Mesendoderm (in vitro differentiated cells): ENCODE measurements at regions not wholly inside any gene's neighbourhood (a gene's known extent, or its start where the extent isn't known, plus 50 kb on each side); places are given as distances from the start of the nearest gene placed in this dataset.

ENCODE experiments used
- DNase-seq: peaks from one replicate; pipeline ENCODE4 v3.0.0; 2013
- H2AK5ac ChIP-seq: 2 replicates; pipeline ENCODE4 v1.6.1; 2013; ENCODE audit warnings: low read length, inconsistent platforms
- H2BK120ac ChIP-seq: 2 replicates; pipeline ENCODE4 v1.6.1; 2013; ENCODE audit warnings: low read depth, mild to moderate bottlenecking, low read length, moderate library complexity, mixed read lengths
- H2BK15ac ChIP-seq: replicated peaks from 2 replicates; pipeline ENCODE4 v1.6.1; 2013; ENCODE audit warnings: low read depth, mild to moderate bottlenecking, moderate library complexity
- H2BK5ac ChIP-seq: 2 replicates; pipeline ENCODE4 v1.6.1; 2013; ENCODE audit warnings: low read length, inconsistent platforms
- H3K18ac ChIP-seq: 2 replicates; pipeline ENCODE4 v1.6.1; 2013; ENCODE audit warnings: mild to moderate bottlenecking, low read length, mixed read lengths
- H3K23ac ChIP-seq: one replicate; pipeline ENCODE4 v1.6.1; 2013; ENCODE audit warnings: low read length
- H3K27ac ChIP-seq: 2 replicates; pipeline ENCODE4 v1.5.1; 2013; ENCODE audit warnings: low read depth, mild to moderate bottlenecking, inconsistent platforms, low read length, moderate library complexity
- H3K27me3 ChIP-seq: 2 replicates; pipeline ENCODE4 v1.6.1; 2013; ENCODE audit warnings: low read length, control low read depth, mild to moderate bottlenecking, inconsistent platforms; ENCODE audit not compliant: insufficient read depth, poor library complexity
- H3K36me3 ChIP-seq: 2 replicates; pipeline ENCODE4 v1.6.1; 2013; ENCODE audit warnings: low read length, inconsistent platforms; ENCODE audit not compliant: control insufficient read depth, insufficient read depth
- H3K4ac ChIP-seq: one replicate; pipeline ENCODE4 v1.6.1; 2013; ENCODE audit warnings: low read depth, mild to moderate bottlenecking, low read length, moderate library complexity
- H3K4me1 ChIP-seq: 2 replicates; pipeline ENCODE4 v1.6.1; 2013; ENCODE audit warnings: low read depth, low read length, inconsistent platforms; ENCODE audit not compliant: control insufficient read depth
- H3K4me2 ChIP-seq: 2 replicates; pipeline ENCODE4 v1.6.1; 2013; ENCODE audit warnings: low read length
- H3K4me3 ChIP-seq: 2 replicates; pipeline ENCODE4 v1.5.1; 2013; ENCODE audit warnings: mild to moderate bottlenecking, low read length
- H3K56ac ChIP-seq: one replicate; pipeline ENCODE4 v1.6.1; 2013; ENCODE audit warnings: low read length
- H3K79me1 ChIP-seq: 2 replicates; pipeline ENCODE4 v1.6.1; 2013; ENCODE audit warnings: low read length, inconsistent platforms
- H3K79me2 ChIP-seq: 2 replicates; pipeline ENCODE4 v1.6.1; 2013; ENCODE audit warnings: mild to moderate bottlenecking, low read length; ENCODE audit not compliant: control insufficient read depth, insufficient read depth
- H3K9ac ChIP-seq: 2 replicates; pipeline ENCODE4 v1.6.1; 2013; ENCODE audit warnings: low read length, inconsistent platforms
- H4K5ac ChIP-seq: one replicate; pipeline ENCODE4 v1.6.1; 2013; ENCODE audit warnings: low read length
- H4K8ac ChIP-seq: one replicate; pipeline ENCODE4 v1.6.1; 2013; ENCODE audit warnings: low read depth, mild to moderate bottlenecking, control low read depth, low read length, moderate library complexity
- WGBS: extraction: QIAGEN DNeasy Blood & Tissue Kit; methylation state at CpG from one replicate; pipeline ENCODE4 v1.1.7; 2013; ENCODE audit warnings: low lambda C conversion rate, missing lambda C conversion rate; ENCODE audit not compliant: insufficient coverage; ENCODE audit errors: extremely low coverage; 5-methylcytosine and 5-hydroxymethylcytosine counted together

GRCh38 chr7:17472939-17473338, 174.5 kb downstream of the AHR start:
- no peak for DNase-seq
- H3K27me3 ChIP-seq, result no peaks in the 10 kb centered on the region
- no CpG with 5 or more reads among the region's 2 CpGs for WGBS
- no peak overlapping the region for H3K27ac ChIP-seq
- H2AK5ac ChIP-seq, result no peak overlapping the region
- H3K4me3 ChIP-seq, result no peak overlapping the region
- no peak overlapping the region for H3K9ac ChIP-seq
- no peak overlapping the region for H3K56ac ChIP-seq
- no peaks in the 10 kb centered on the region for H3K79me2 ChIP-seq
- H4K8ac ChIP-seq, result no peak overlapping the region
- H2BK15ac ChIP-seq, result no peak overlapping the region
- H3K4ac ChIP-seq, result no peak overlapping the region
- no peak overlapping the region for H2BK120ac ChIP-seq
- H3K23ac ChIP-seq, result no peak overlapping the region
- H3K18ac ChIP-seq, result no peak overlapping the region
- no peaks in the 10 kb centered on the region for H3K36me3 ChIP-seq
- no peak overlapping the region for H2BK5ac ChIP-seq
- no peaks in the 10 kb centered on the region for H3K4me1 ChIP-seq
- H3K79me1 ChIP-seq, result no peaks in the 10 kb centered on the region
- H4K5ac ChIP-seq, result no peak overlapping the region
- H3K4me2 ChIP-seq, result no peak overlapping the region

DNA sequence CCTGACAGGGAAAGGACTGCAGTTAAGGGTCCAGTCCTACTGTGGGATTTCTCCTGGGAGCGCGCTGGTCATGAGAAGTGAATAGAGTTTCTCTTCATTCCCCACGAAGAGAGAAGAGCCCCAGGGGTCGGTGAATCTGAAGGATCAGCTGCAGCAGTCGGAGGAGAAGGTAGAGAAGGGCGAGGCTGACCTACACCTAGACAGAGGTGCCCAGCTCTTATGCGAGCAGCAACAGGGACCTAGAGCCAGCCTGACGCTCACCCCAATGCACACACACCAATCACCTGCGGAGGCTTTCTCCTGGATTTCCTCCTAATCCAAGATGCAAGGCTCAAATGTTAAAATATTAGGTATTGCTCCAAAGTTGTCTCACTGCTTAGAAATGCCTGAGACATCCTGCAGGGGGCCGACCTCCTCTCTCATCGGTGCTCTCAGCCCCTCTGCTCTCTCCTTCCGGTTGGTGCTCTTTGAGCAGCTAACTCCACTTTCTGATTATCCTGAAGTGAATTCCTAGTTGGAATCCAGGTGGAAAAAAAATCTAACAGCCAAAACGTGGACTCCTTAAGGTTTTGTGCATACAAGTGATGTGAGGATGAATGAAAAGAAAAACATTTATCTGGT, 176.4 kb downstream of the AHR start:
- H3K4me3 ChIP-seq, result no peak overlapping the region
- H3K27me3 ChIP-seq, result no peaks in the 10 kb centered on the region
- no peak overlapping the region for H3K4ac ChIP-seq
- H2BK5ac ChIP-seq, result no peak overlapping the region
- no peak overlapping the region for H4K5ac ChIP-seq
- no peak overlapping the region for H3K27ac ChIP-seq
- no peak overlapping the region for H3K56ac ChIP-seq
- no peak overlapping the region for H2BK120ac ChIP-seq
- H2BK15ac ChIP-seq, result no peak overlapping the region
- no peak overlapping the region for H4K8ac ChIP-seq
- H3K4me1 ChIP-seq, result no peaks in the 10 kb centered on the region
- DNase-seq, result peak; percentile 52
- H3K79me2 ChIP-seq, result no peaks in the 10 kb centered on the region
- no peak overlapping the region for H3K9ac ChIP-seq
- WGBS, result no CpG with 5 or more reads among the region's 13 CpGs
- no peaks in the 10 kb centered on the region for H3K79me1 ChIP-seq
- no peak overlapping the region for H3K4me2 ChIP-seq
- H3K23ac ChIP-seq, result no peak overlapping the region
- H3K18ac ChIP-seq, result no peak overlapping the region
- H3K36me3 ChIP-seq, result no peaks in the 10 kb centered on the region
- H2AK5ac ChIP-seq, result no peak overlapping the region

- WGBS, result 100% methylated on average over 2 of the region's 2 CpGs
- H3K4ac ChIP-seq, result no peak overlapping the region
- no peak overlapping the region for H4K8ac ChIP-seq
- H4K5ac ChIP-seq, result no peak overlapping the region
- no peak overlapping the region for H3K18ac ChIP-seq
- H2BK5ac ChIP-seq, result no peak overlapping the region
- no peak overlapping the region for H3K4me3 ChIP-seq
- no peak overlapping the region for H2AK5ac ChIP-seq
- H3K36me3 ChIP-seq, result no peaks in the 10 kb centered on the region
- H2BK120ac ChIP-seq, result no peak overlapping the region
- H3K79me2 ChIP-seq, result no peaks in the 10 kb centered on the region
- H3K56ac ChIP-seq, result no peak overlapping the region
- no peak overlapping the region for H3K23ac ChIP-seq
- H3K4me2 ChIP-seq, result no peak overlapping the region
- no peak overlapping the region for H3K27ac ChIP-seq
- H3K27me3 ChIP-seq, result no peaks in the 10 kb centered on the region
- H3K4me1 ChIP-seq, result no peaks in the 10 kb centered on the region
- H3K79me1 ChIP-seq, result no peaks in the 10 kb centered on the region
- H3K9ac ChIP-seq, result no peak overlapping the region
- DNase-seq, result no peak
- H2BK15ac ChIP-seq, result no peak overlapping the region
Observed at GRCh38 chr7:17477182-17477581, 178.7 kb downstream of the AHR start.

- no peak overlapping the region for H3K4me3 ChIP-seq
- H4K8ac ChIP-seq, result no peak overlapping the region
- H3K79me2 ChIP-seq, result no peaks in the 10 kb centered on the region
- H3K27ac ChIP-seq, result no peak overlapping the region
- no peak overlapping the region for H3K23ac ChIP-seq
- no peak overlapping the region for H3K4me2 ChIP-seq
- WGBS, result no CpG with 5 or more reads among the region's 2 CpGs
- H2BK120ac ChIP-seq, result no peak overlapping the region
- no peak overlapping the region for H2AK5ac ChIP-seq
- H3K4me1 ChIP-seq, result no peaks in the 10 kb centered on the region
- H3K4ac ChIP-seq, result no peak overlapping the region
- no peaks in the 10 kb centered on the region for H3K27me3 ChIP-seq
- no peak overlapping the region for H2BK5ac ChIP-seq
- no peak overlapping the region for H4K5ac ChIP-seq
- H3K79me1 ChIP-seq, result no peaks in the 10 kb centered on the region
- H3K36me3 ChIP-seq, result no peaks in the 10 kb centered on the region
- no peak overlapping the region for H3K18ac ChIP-seq
- no peak overlapping the region for H3K56ac ChIP-seq
- H3K9ac ChIP-seq, result no peak overlapping the region
- no peak for DNase-seq
- no peak overlapping the region for H2BK15ac ChIP-seq
Observed at GRCh38 chr7:17481118-17481517, 182.7 kb downstream of the AHR start.

DNA sequence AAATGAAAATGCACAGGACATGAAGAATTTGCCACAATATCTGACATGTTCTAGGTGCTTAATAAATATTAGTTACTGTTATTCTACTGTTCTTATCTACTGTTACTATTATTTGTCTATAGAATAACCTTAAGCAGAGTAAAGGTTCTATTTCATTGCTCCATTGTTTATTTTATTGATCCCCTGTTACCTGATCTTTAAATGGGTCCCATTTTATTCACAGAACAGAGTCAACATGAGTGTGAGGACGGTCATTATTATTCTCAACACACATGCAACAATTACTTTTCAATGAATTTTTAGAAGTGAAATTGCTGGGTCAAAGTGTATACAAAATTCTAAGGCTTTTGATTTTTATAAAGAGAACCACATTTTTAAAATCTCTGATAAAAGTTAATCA, 186.9 kb downstream of the AHR start:
- H2AK5ac ChIP-seq, result no peak overlapping the region
- H4K5ac ChIP-seq, result no peak overlapping the region
- no CpG with 5 or more reads among the region's 1 CpG for WGBS
- no peak overlapping the region for H2BK120ac ChIP-seq
- no peak overlapping the region for H3K9ac ChIP-seq
- no peak overlapping the region for H2BK5ac ChIP-seq
- no peaks in the 10 kb centered on the region for H3K4me1 ChIP-seq
- H4K8ac ChIP-seq, result no peak overlapping the region
- no peak overlapping the region for H3K56ac ChIP-seq
- H3K23ac ChIP-seq, result no peak overlapping the region
- no peak for DNase-seq
- H3K79me1 ChIP-seq, result no peaks in the 10 kb centered on the region
- no peak overlapping the region for H2BK15ac ChIP-seq
- H3K4me3 ChIP-seq, result no peak overlapping the region
- no peak overlapping the region for H3K4ac ChIP-seq
- no peak overlapping the region for H3K4me2 ChIP-seq
- no peak overlapping the region for H3K27ac ChIP-seq
- H3K36me3 ChIP-seq, result no peaks in the 10 kb centered on the region
- no peaks in the 10 kb centered on the region for H3K27me3 ChIP-seq
- H3K18ac ChIP-seq, result no peak overlapping the region
- no peaks in the 10 kb centered on the region for H3K79me2 ChIP-seq

DNA sequence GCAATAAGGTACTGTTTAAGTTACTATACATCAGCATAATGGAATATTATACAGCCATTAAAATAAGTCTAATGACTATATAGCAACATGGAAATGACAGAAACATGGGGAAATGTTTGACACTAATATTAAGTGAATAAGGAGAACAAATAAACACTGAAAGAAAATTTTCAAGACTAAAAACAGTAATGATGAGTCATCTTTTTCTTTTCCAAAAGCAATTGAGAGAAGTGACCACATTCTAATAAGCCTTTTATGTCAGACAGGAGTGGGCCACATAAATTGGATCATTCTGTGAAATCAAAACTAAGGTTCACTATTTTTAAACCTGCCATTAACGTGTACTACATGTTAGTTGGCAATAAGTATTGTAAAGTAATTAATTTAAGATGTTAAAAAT, 187.5 kb downstream of the AHR start:
- Histone ChIP-seq H3K4me1 (no peaks in the 10 kb centered on the region), H4K5ac (no peak overlapping the region), H3K27me3 (no peaks in the 10 kb centered on the region), H2BK5ac (no peak overlapping the region), H3K9ac (no peak overlapping the region), H3K79me1 (no peaks in the 10 kb centered on the region), H3K4me2 (no peak overlapping the region), H3K18ac (no peak overlapping the region), H3K4me3 (no peak overlapping the region), H3K4ac (no peak overlapping the region), H3K36me3 (no peaks in the 10 kb centered on the region), H2BK15ac (no peak overlapping the region), H3K23ac (no peak overlapping the region), H3K27ac (no peak overlapping the region), H3K56ac (no peak overlapping the region), H4K8ac (no peak overlapping the region), H2AK5ac (no peak overlapping the region), H3K79me2 (no peaks in the 10 kb centered on the region), H2BK120ac (no peak overlapping the region)
- no CpG with 5 or more reads among the region's 1 CpG for WGBS
- no peak for DNase-seq
